ENCODE measurements at regions not wholly inside any gene's neighbourhood (a gene's known extent, or its start where the extent isn't known, plus 50 kb on each side); places are given as distances from the start of the nearest gene placed in this dataset.

DNA sequence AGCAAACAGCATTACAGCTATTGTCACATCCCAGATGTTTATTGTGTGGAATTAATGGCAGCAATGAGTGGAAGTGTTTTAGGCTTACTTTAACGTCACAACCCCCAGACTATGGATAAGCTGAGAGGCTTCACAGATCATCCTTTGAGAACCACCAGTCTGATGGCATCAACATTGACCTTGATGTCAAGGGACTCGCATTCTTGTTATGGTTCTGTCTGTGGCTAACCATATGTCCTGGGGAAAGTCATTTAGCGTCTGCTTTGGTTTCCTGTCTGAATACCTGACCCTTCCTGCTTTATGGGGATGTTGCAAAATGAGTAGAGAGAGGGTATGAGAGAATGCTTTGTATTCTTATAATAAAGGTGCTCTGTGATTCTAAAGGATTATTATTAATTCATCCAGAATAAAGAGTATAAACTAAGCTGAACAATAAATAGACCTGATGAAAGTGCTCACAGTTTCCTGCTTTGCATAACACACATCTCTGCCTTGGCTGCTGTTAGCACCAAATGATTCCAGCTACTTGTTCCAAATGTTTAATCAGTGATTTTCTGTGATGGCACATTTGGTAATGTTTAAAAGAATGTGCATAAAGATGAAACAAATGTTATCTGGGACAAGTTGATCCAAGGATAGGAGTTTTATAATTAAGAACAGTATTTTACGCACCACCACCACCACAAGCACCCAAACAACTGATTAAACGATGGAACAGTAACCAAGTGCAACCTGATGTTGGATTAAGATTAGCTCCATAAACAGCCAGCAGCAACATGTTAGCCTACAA is 116.9 kb upstream of the LRIG3 start:
- DNase-seq = no peak

DNA sequence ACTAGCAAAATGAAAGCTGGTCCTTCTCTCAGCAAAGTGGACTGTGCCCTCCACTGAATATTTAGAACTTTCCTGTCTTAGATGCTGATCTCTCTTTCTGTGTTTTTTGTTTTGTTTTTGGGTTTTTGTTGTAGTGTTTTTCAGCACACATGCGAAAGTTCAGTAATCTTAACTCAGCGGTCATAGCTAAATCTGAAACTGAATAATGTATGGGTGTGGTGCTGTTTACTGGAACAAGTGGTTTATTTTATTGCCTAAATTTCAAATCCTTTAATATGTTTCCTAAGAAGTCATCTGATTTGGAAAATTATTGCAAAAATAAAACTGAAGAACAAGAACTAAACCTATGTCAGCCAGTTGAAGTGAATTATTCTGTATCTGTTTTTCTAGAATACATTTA is 116.0 kb upstream of the LRIG3 start:
- no peak for DNase-seq

GRCh38 chr12:59031313-59031712 is 111.0 kb upstream of the LRIG3 start:
- DNase-seq = no peak

DNA sequence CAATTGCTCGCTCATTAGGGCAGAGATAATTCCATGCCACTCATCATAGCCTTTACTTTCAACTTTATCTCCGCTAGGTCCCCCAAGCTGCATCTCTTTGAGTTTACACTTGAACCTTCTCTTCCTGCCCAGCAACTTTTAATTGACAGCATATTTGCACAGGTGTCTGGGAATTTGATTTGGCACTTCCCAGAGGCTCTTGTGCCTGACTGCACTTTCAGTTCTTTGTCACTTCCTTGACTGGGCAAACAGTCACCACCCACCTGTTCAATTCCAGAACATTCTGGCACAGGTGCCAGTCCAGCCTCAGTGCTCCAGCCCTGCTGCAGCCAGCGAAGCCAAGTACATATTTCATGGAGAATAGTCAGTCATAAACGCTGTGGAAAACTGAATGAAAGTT is 110.1 kb upstream of the LRIG3 start:
- no peak for DNase-seq

- DNase-seq = no peak
These were observed 106.9 kb upstream of the LRIG3 start for GRCh38 chr12:59027199-59027598.

DNA sequence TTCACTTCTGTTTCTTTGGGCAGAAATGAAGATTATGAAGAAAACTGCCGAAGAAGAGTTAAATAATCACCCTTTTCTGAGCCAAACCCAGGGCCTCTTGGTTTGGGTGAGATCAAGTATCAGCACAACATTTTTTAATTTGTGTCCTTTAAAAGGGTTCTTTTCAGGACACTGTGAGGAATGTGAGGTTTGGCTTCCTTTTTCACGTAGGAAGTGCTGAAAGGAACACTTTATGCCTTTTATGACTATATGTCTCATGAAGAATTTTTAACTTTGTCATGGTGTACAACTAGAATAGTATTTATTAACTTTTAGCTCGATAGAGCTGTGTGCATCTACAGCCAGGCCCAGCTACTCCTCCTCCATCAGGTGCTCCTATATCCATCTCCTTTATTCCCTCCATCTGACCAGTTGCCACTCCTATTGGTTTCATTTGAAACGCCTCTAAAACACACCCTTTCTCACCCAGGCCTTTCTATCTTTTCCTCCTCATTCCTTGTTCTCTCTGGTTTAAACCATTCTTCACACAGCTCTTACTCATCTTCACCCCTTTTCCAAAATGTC is 103.6 kb upstream of the LRIG3 start:
- DNase-seq = no peak

DNA sequence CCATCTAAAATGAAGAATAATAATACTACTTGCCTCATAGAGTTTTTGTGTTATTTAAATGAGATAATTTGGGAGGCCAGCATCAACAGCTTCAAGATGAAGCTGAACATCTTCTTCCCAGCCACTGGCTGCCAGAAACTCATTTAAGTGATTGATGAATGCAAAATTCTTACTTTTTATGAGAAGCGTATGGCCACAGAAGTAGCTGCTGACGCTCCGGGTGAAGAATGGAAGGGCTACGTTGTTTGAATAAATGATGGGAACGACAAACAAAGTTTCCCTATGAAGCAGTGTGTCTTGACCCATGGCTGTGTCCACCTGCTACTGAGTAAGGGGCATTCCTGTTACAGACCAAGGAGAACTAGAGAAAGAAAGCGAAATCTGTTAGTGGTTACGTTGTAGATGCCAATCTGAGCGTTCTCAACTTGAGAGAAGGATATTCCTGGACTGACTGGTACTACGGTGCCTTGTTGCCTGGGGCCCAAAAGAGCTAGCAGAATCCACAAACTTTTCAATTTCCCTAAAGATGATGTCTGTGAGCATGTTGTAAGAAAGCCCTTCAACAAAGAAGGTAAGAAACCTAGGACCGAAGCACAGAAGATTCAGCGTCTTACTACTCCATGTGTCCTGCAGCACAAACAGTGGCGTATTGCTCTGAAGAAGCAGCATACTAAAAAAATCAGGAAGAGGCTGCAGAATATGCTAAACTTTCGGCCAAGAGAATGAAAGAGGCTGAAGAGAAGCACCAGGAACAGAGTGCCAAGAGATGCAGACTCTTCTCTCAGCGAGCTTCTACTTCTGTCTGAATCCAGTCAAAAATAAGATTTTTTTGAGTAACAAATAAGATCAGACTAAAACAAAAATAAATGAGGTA is 100.0 kb upstream of the LRIG3 start:
- no peak for DNase-seq

GRCh38 chr12:59014885-59015284 is 94.6 kb upstream of the LRIG3 start:
- DNase-seq = no peak

- DNase-seq = no peak
These were observed 90.6 kb upstream of the LRIG3 start for GRCh38 chr12:59010941-59011340.

DNA sequence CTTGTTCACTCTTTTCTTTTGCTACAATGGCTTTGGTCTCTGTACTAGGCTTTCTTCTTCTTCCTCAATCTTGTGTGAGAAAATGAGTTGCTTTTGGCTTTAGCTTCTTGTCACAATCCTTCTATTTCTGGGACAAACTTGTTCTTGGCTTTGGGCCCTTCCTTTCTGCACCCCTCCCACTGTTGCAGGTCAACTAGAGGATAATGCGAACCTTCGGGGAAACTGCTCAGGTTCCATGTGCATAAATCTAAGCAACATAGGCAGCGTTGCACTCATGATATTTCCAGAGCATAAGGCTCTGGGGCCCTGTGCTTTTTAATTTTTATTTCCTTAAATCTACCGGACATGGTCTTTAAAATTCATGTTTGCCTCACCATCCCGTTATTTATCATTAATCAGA is 89.8 kb upstream of the LRIG3 start:
- no peak for DNase-seq

DNA sequence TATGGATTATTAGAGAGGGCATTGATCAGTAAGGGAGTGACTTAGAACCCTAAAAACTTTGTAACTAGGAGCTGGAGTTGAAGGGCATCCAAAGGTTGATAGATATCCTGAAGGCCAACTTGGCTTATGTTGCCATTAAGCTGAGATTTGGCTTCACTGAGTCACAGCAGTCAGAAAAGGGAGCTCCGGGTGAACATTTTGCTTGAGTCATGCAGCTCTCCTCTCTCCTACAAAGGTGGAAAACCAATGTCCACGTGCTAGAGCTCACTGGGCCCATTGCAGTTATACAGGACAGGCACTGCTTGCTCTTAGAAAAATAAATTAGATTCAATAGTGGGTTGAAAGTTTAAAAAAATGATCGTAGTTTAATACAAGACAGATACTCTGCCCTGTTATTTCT is 87.3 kb upstream of the LRIG3 start:
- DNase-seq = no peak

- no peak for DNase-seq
These were observed 85.1 kb upstream of the LRIG3 start for GRCh38 chr12:59005193-59005955.

GRCh38 chr12:59004456-59004855 is 84.2 kb upstream of the LRIG3 start:
- no peak for DNase-seq

GRCh38 chr12:58995666-58996363 is 75.5 kb upstream of the LRIG3 start:
- no peak for DNase-seq

DNA sequence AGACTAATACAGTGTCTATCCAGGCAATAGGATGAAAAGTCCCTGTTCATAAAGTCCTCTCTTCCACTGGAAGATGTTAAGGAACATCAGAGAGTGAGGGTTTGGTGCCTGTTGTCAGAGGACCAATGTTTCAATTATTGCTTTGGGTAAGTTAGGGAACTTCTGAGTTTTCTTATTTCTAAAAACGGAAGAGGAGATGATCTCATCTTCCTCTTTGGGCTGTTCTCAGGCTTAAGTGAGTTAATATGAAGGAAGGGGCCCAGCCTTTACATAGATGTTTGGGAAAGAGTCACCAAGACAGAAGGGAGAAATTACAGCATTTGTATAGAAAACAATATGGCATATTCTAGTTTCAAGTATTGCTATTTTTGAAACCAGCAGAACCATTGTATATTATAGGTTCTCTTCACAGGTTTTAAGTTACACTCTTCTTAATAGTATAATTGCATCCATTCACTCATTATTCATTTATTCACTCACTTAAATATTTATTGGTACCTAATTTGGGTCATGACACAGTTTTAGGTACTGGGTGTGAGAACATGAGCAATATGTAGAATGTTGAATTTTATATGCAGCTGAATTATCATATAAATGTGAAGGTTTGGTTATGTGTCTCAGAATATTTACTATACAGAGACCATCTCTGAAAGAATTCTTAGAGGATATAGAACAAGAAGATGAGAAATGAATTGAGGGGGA is 68.5 kb upstream of the LRIG3 start:
- no peak for DNase-seq

DNA sequence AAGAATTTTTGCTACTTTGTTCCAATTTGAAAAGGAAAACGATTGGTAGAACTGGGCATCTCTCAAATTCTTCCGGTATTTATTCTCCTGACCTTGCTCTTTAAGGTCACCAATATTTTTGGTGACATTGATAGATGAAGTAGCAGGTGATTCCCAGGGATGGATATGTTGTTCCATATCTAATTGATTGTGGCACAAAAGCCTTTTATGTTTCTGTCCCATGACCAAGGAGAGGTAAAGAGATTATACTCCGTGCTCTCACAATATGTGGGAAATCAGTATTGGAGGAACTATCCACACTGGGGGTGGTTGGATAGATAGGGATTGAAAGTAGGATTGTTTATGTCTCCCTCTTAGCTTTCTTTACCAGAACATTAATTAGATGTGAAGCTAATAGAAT is 61.7 kb upstream of the LRIG3 start:
- no peak for DNase-seq

- DNase-seq = no peak
These were observed 60.5 kb upstream of the LRIG3 start for GRCh38 chr12:58980768-58981167.

DNA sequence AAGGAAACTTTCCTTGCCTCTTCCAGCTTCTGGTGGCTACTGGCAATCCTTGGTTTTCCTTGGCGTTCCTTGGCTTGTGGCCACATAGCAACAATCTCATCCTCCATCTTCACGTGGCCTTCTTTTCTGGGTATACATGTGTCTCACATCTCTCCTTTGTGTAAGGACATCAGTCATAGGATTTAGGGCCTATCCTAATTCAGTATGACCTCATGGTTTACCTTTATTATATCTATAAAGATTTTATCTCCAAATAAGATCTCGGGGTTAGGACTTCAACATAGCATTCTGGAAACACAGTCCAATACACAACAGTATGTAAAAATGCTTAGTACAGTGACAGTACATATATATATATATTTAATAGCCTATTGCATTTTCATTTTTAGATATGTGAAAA is 58.4 kb upstream of the LRIG3 start:
- DNase-seq = no peak

DNA sequence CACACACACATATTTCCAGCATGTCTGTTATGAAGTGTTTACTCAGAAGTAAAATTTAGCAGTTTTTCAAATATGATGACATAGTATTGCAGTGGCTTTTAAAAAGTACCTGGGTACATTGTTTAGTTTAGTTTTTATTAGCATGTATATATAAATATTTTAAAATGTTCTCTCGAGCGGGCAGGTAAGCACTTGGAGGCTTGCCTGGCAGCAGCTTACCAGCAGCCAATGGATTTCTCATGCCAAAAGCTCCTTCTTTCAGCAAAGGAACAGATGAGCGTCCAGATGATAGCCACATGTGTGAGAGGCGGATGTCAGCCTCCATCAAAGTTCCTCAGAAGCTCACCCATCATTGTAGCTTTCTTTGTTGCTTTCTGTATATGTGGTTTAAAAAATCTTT is 57.2 kb upstream of the LRIG3 start:
- no peak for DNase-seq

DNA sequence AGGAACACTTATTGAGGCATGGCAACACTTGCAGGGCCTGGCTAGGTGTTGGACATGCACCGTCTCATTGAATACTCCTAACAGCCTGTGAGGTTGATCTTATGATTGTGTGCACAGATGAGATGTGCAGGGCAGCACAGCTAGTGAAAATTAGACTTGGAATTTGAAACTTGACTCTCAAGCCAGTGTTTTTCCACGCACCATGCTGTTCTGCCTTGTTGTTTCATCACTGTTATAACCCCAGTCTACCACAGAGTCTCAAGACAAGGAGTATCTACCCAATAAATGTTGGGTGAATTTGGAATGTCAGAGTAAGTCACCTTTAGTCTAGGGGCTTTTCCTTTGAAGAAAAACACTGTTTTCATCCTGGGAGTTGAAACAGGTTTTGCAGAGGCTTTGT is 55.8 kb upstream of the LRIG3 start:
- no peak for DNase-seq

Data from stimulated activated CD8-positive, alpha-beta memory T cell treated with anti-CD3 and anti-CD28 coated beads, Interleukin-4, amount 100 ng/mL, for 48 hours (primary cell).